HCT116 (cell line): ENCODE measurements at regions not wholly inside any gene's neighbourhood (a gene's known extent, or its start where the extent isn't known, plus 50 kb on each side); places are given as distances from the start of the nearest gene placed in this dataset.

Source experiments
- ATAC-seq: fragments of 200-7000 bp; cut with Tn5 transposase; 2 replicates; pipeline ENCODE4 v1.9.1; 2020; ENCODE audit warnings: mild to moderate bottlenecking, moderate library complexity
- BruUV-seq: library from RNA; stranded (reverse); fragments of 400-500 nt; replicated peaks from 2 replicates; lab custom pipeline; 2021; lab: Mats Ljungman, UMichigan
- CTCF ChIA-PET: fragments of 300-600 bp; sonication (Branson Sonifier 250); formaldehyde crosslinking; loops from one replicate; lab custom pipeline; 2021; ENCODE audit warnings: antibody characterized with exemption; lab: Charles Lee
- POLR2A ChIA-PET: fragments of 300-600, 350-600 bp; sonication (Branson Sonifier 250); formaldehyde crosslinking; loops from one replicate; lab custom pipeline; 2021; ENCODE audit warnings: antibody characterized with exemption; lab: Charles Lee
- RAD21 ChIA-PET, 2 experiments: fragments of 300-600 bp; sonication (Branson Sonifier 250); formaldehyde crosslinking; loops; one replicate each; lab custom pipeline; 2023; ENCODE audit warnings: low total read pairs in 2 of 2; ENCODE audit not compliant: uncharacterized antibody in 2 of 2, unreplicated experiment in 2 of 2, low non-redundant PET in 1 of 2; lab: Charles Lee
- DNase-seq: peaks from one replicate; pipeline ENCODE4 v3.0.0-alpha.2; 2010; ENCODE audit warnings: low read depth, low spot score
- H2AFZ ChIP-seq: fragments of 200-600 bp; shearing (Covaris generic), sonication (generic); 2 replicates; pipeline ENCODE4 v1.6.1; 2017; ENCODE audit warnings: low read depth, mixed run types, mixed read lengths, antibody characterized with exemption, low read length; ENCODE audit not compliant: poor library complexity, severe bottlenecking
- H3K27ac ChIP-seq: 2 replicates; pipeline ENCODE4 v1.5.1; 2012; ENCODE audit warnings: low read depth, low read length
- H3K27me3 ChIP-seq: fragments of 200-600 bp; sonication (generic); 2 replicates; pipeline ENCODE4 v1.6.1; 2016; ENCODE audit warnings: mixed run types, low read length, mixed read lengths; ENCODE audit not compliant: insufficient read depth
- H3K36me3 ChIP-seq, 2 experiments: fragments of 200-500 bp in 1 of 2; fragments of 200-600 bp in 1 of 2; sonication (Bioruptor generic) in 1 of 2; sonication (generic) in 1 of 2; 2 replicates each; pipeline versions ENCODE4 v1.5.1 to v1.6.1; 2014 to 2016; ENCODE audit warnings: low read length in 2 of 2, inconsistent platforms in 1 of 2, mixed read lengths in 1 of 2, mixed run types in 1 of 2; ENCODE audit not compliant: insufficient read depth in 2 of 2, control insufficient read depth in 1 of 2
- H3K4me1 ChIP-seq, 2 experiments: fragments of 200-600 bp in 1 of 2; sonication (generic) in 1 of 2; 2 replicates each; pipeline versions ENCODE4 v1.5.1 to v1.6.1; 2012 to 2017; ENCODE audit warnings: low read length in 2 of 2, inconsistent platforms in 1 of 2, mild to moderate bottlenecking in 1 of 2, mixed read lengths in 1 of 2, mixed run types in 1 of 2, moderate library complexity in 1 of 2; ENCODE audit not compliant: insufficient read depth in 2 of 2, control insufficient read depth in 1 of 2
- H3K4me2 ChIP-seq: fragments of 200-600 bp; sonication (generic); 2 replicates; pipeline ENCODE4 v1.6.1; 2017; ENCODE audit warnings: mixed run types, low read length, mixed read lengths
- H3K4me3 ChIP-seq, 2 experiments: fragments of 200-600 bp in 1 of 2; sonication (generic) in 1 of 2; replicated peaks in 1 of 2; 2 replicates each; pipeline ENCODE4 v1.5.1; 2011 to 2016; ENCODE audit warnings: low read length in 2 of 2, control low read depth in 1 of 2, low read depth in 1 of 2, mild to moderate bottlenecking in 1 of 2, mixed read lengths in 1 of 2, mixed run types in 1 of 2
- H3K79me2 ChIP-seq: fragments of 200-600 bp; sonication (generic); 2 replicates; pipeline ENCODE4 v1.6.1; 2017; ENCODE audit warnings: mild to moderate bottlenecking, mixed run types, low read length, moderate library complexity, mixed read lengths; ENCODE audit not compliant: insufficient read depth
- H3K9ac ChIP-seq: fragments of 200-600 bp; sonication (generic); 2 replicates; pipeline ENCODE4 v1.6.1; 2016; ENCODE audit warnings: low read length, mixed read lengths
- H3K9me2 ChIP-seq: fragments of 200-600 bp; sonication (generic), shearing (Covaris generic); 2 replicates; pipeline ENCODE4 v1.6.1; 2017; ENCODE audit warnings: mixed run types, mild to moderate bottlenecking, moderate library complexity; ENCODE audit not compliant: insufficient read depth
- H3K9me3 ChIP-seq, 2 experiments: fragments of 200-500 bp in 1 of 2; fragments of 200-600 bp in 1 of 2; sonication (Bioruptor generic) in 1 of 2; sonication (generic) in 1 of 2; 2 replicates each; pipeline ENCODE4 v1.6.1; 2014 to 2017; ENCODE audit warnings: low read length in 2 of 2, mixed read lengths in 2 of 2, inconsistent platforms in 1 of 2, low read depth in 1 of 2, mild to moderate bottlenecking in 1 of 2, mixed run types in 1 of 2, moderate library complexity in 1 of 2; ENCODE audit not compliant: control insufficient read depth in 1 of 2, insufficient read depth in 1 of 2
- H4K20me1 ChIP-seq: fragments of 200-600 bp; sonication (generic), shearing (Covaris generic); 2 replicates; pipeline ENCODE4 v1.6.1; 2017; ENCODE audit warnings: mixed run types, mild to moderate bottlenecking, moderate library complexity; ENCODE audit not compliant: insufficient read depth
- CBX3 ChIP-seq: IDR thresholded peaks from 2 replicates; pipeline ENCODE4 v1.6.1; 2012; ENCODE audit warnings: low read depth
- CEBPB ChIP-seq: IDR thresholded peaks from 2 replicates; pipeline ENCODE4 v1.6.1; 2012; ENCODE audit warnings: low read depth
- ELF1 ChIP-seq: IDR thresholded peaks from 2 replicates; pipeline ENCODE4 v1.6.1; 2012; ENCODE audit warnings: low read depth, borderline replicate concordance
- EZH2 ChIP-seq: fragments of 200-600 bp; sonication (generic); IDR thresholded peaks from 2 replicates; pipeline ENCODE4 v1.6.1; 2017; ENCODE audit warnings: antibody characterized with exemption, mixed run types
- EZH2phosphoT487 ChIP-seq: fragments of 200-600 bp; IDR thresholded peaks from 2 replicates; pipeline ENCODE4 v1.6.1; 2018; ENCODE audit warnings: antibody characterized with exemption, borderline replicate concordance
- POLR2A ChIP-seq: IDR thresholded peaks from 2 replicates; pipeline ENCODE4 v1.7.0; 2011; ENCODE audit warnings: borderline replicate concordance; ENCODE audit not compliant: insufficient read depth, insufficient read length; ENCODE audit errors: extremely low read depth
- POLR2AphosphoS5 ChIP-seq: IDR thresholded peaks from 2 replicates; pipeline ENCODE4 v1.6.1; 2011; ENCODE audit warnings: mild to moderate bottlenecking, low read depth, low read length, moderate library complexity
- SIN3A ChIP-seq: IDR thresholded peaks from 2 replicates; pipeline ENCODE4 v1.6.1; 2012; ENCODE audit warnings: low read depth
- SP1 ChIP-seq: IDR thresholded peaks from 2 replicates; pipeline ENCODE4 v1.6.1; 2012; ENCODE audit warnings: low read depth
- SRF ChIP-seq: IDR thresholded peaks from 2 replicates; pipeline ENCODE4 v1.6.1; 2012; ENCODE audit warnings: low read depth
- TCF7L2 ChIP-seq: IDR thresholded peaks from 2 replicates; pipeline ENCODE4 v1.7.0; 2011; ENCODE audit warnings: borderline replicate concordance, inconsistent platforms; ENCODE audit not compliant: insufficient read depth, insufficient read length; ENCODE audit errors: extremely low read depth
- ZNF274 ChIP-seq: fragments of 200-500 bp; sonication (Bioruptor generic); IDR thresholded peaks from 2 replicates; pipeline ENCODE4 v1.6.1; 2014; ENCODE audit warnings: mild to moderate bottlenecking, low read depth, low read length, inconsistent platforms
- intact Hi-C: fragments of 100-400 bp; cut with micrococcal nuclease; formaldehyde crosslinking; loops from 2 replicates; pipeline ENCODE4 v1.10.0; 2022
- TF ChIP-seq, protein P1 (sequence below): IDR thresholded peaks from 2 replicates; pipeline ENCODE4 v1.6.1; 2012
- TF ChIP-seq, protein P2 (sequence below): IDR thresholded peaks from 2 replicates; pipeline ENCODE4 v1.6.1; 2011; ENCODE audit warnings: mild to moderate bottlenecking, low read length, moderate library complexity; ENCODE audit not compliant: insufficient replicate concordance; ENCODE audit errors: extremely low read depth
- TF ChIP-seq, protein P3 (sequence below): IDR thresholded peaks from 2 replicates; pipeline ENCODE4 v1.6.1; 2012
- TF ChIP-seq, protein P4 (sequence below), 3 experiments: fragments of 200-600 bp in 1 of 3; sonication (generic) in 1 of 3; IDR thresholded peaks in 2 of 3; conservative IDR thresholded peaks in 1 of 3; 2 replicates each; pipeline ENCODE4 v1.5.1; 2012 to 2017; ENCODE audit warnings: low read depth in 2 of 3, low read length in 2 of 3, antibody characterized with exemption in 1 of 3, borderline replicate concordance in 1 of 3, control low read depth in 1 of 3, mild to moderate bottlenecking in 1 of 3, mixed read lengths in 1 of 3, mixed run types in 1 of 3, moderate library complexity in 1 of 3; ENCODE audit not compliant: insufficient read depth in 1 of 3

DNA sequence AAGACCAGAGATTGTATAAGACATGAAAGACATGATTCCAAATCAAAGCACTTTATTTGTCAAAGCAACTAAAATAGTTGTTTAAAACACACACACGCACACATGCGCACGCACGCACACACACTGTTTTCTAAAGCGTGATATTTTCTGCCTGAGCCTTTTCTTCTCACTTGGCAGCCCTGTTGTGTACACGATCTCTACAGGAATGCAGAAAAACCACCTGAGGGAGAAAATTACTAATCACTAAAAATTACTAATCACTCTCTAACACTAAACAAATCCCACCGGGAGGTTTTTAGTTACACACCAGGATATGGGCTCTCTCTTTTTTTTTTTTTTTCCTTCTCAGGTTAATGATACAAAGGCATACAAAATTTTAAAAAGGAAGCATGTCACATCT is 160.1 kb upstream of the ATP11B start:
- ATAC-seq (no peak), DNase-seq (no peak)
- H3K27ac ChIP-seq = no peak overlapping the region
- no peak overlapping the region for H2AFZ ChIP-seq
- intact Hi-C loops = no loop called here
- ChIA-PET RAD21 (no interaction called here), CTCF (no interaction called here), POLR2A (no interaction called here)
- no peaks in the 10 kb centered on the region for H3K9me2 ChIP-seq
- H3K4me3 ChIP-seq = no peak overlapping the region
- no peaks in the 10 kb centered on the region for H3K79me2 ChIP-seq
- H3K36me3 ChIP-seq = no peaks in the 10 kb centered on the region
- TF ChIP-seq, protein P1, sequence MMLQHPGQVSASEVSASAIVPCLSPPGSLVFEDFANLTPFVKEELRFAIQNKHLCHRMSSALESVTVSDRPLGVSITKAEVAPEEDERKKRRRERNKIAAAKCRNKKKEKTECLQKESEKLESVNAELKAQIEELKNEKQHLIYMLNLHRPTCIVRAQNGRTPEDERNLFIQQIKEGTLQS = no peak
- TF ChIP-seq TCF7L2 (no peak), SIN3A (no peak), ELF1 (no peak), CBX3 (no peak), POLR2AphosphoS5 (no peak), EZH2 (no peak), POLR2A (no peak), CEBPB (no peak), SRF (no peak), ZNF274 (no peak), SP1 (no peak), EZH2phosphoT487 (no peak)
- TF ChIP-seq, protein P2, sequence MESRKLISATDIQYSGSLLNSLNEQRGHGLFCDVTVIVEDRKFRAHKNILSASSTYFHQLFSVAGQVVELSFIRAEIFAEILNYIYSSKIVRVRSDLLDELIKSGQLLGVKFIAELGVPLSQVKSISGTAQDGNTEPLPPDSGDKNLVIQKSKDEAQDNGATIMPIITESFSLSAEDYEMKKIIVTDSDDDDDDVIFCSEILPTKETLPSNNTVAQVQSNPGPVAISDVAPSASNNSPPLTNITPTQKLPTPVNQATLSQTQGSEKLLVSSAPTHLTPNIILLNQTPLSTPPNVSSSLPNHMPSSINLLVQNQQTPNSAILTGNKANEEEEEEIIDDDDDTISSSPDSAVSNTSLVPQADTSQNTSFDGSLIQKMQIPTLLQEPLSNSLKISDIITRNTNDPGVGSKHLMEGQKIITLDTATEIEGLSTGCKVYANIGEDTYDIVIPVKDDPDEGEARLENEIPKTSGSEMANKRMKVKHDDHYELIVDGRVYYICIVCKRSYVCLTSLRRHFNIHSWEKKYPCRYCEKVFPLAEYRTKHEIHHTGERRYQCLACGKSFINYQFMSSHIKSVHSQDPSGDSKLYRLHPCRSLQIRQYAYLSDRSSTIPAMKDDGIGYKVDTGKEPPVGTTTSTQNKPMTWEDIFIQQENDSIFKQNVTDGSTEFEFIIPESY = no peak
- TF ChIP-seq, protein P3, sequence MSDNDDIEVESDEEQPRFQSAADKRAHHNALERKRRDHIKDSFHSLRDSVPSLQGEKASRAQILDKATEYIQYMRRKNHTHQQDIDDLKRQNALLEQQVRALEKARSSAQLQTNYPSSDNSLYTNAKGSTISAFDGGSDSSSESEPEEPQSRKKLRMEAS = no peak
- TF ChIP-seq, protein P4, sequence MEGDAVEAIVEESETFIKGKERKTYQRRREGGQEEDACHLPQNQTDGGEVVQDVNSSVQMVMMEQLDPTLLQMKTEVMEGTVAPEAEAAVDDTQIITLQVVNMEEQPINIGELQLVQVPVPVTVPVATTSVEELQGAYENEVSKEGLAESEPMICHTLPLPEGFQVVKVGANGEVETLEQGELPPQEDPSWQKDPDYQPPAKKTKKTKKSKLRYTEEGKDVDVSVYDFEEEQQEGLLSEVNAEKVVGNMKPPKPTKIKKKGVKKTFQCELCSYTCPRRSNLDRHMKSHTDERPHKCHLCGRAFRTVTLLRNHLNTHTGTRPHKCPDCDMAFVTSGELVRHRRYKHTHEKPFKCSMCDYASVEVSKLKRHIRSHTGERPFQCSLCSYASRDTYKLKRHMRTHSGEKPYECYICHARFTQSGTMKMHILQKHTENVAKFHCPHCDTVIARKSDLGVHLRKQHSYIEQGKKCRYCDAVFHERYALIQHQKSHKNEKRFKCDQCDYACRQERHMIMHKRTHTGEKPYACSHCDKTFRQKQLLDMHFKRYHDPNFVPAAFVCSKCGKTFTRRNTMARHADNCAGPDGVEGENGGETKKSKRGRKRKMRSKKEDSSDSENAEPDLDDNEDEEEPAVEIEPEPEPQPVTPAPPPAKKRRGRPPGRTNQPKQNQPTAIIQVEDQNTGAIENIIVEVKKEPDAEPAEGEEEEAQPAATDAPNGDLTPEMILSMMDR (IDR thresholded peaks at IDR 0.05 in 2 of 3, conservative IDR thresholded peaks at IDR 0.05 in 1 of 3; ENCODE audit: borderline replicate concordance in 1 of 3, insufficient read depth in 1 of 3, low read depth in 2 of 3, low read length in 2 of 3) = no peak
- no peaks in the 10 kb centered on the region for H3K27me3 ChIP-seq
- H4K20me1 ChIP-seq = no peaks in the 10 kb centered on the region
- BruUV-seq = no TSS peak
- H3K4me2 ChIP-seq = no peak overlapping the region
- no peak overlapping the region for H3K9ac ChIP-seq
- no peaks in the 10 kb centered on the region for H3K4me1 ChIP-seq
- H3K9me3 ChIP-seq = no peaks in the 10 kb centered on the region
